GM10266 (cell line): ENCODE measurements at regions not wholly inside any gene's neighbourhood (a gene's known extent, or its start where the extent isn't known, plus 50 kb on each side); places are given as distances from the start of the nearest gene placed in this dataset.

Source experiments
- DNase-seq: peaks from one replicate; pipeline ENCODE4 v3.0.0; 2012; ENCODE audit errors: extremely low spot score
- CTCF ChIP-seq: IDR thresholded peaks from 2 replicates; pipeline ENCODE4 v1.5.1; 2012; ENCODE audit warnings: mild to moderate bottlenecking, low read depth; ENCODE audit not compliant: control insufficient read depth, insufficient read depth; ENCODE audit errors: missing control alignments

- TF ChIP-seq CTCF = no peak
- DNase-seq = no peak
Measured at GRCh38 chr2:67462738-67463496, 65.8 kb downstream of the ETAA1 start.

GRCh38 chr2:67463810-67464209, 66.7 kb downstream of the ETAA1 start:
- no peak for DNase-seq
- TF ChIP-seq CTCF = no peak

- no peak for DNase-seq
- TF ChIP-seq CTCF = no peak
Measured at GRCh38 chr2:67465623-67466022, 68.5 kb downstream of the ETAA1 start.

DNA sequence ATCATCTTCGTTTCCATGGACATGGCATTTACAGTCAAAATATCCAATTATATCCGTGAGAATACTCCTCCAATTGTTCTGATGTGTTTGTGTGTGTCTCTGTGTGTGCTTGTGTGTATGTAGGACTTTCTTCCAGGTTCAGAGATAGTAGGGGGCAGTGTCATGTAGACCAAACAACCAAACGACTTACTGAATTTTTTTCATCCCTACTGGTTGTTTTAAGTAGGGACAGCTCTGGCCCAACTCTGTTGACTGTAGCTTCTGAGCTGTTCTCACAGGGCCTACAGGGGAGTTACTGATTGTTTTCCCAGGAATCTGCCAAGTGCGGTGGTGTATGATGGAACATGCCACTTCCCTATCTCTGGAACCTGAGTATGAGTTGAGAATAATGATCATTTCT, 69.6 kb downstream of the ETAA1 start:
- DNase-seq = no peak
- no peak for TF ChIP-seq CTCF

DNA sequence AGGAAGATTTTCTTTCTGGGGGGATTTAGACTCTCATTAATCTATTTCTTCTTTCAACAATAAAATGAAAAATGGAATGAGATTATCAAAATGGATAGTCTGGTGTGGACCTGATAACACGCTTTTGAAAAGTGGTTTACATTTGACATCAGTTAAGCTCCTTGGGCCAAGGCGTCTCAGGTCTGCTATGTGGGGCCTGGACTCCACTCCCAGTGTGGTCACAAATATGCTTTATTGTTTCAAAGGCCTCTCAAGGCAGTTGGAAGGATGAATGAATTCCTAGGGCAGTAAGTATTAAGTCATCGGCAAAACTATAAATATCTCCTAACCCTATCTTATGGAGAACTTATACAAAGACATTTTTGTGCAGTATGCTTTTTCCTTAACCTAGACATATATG, 74.5 kb downstream of the ETAA1 start:
- no peak for TF ChIP-seq CTCF
- no peak for DNase-seq

DNA sequence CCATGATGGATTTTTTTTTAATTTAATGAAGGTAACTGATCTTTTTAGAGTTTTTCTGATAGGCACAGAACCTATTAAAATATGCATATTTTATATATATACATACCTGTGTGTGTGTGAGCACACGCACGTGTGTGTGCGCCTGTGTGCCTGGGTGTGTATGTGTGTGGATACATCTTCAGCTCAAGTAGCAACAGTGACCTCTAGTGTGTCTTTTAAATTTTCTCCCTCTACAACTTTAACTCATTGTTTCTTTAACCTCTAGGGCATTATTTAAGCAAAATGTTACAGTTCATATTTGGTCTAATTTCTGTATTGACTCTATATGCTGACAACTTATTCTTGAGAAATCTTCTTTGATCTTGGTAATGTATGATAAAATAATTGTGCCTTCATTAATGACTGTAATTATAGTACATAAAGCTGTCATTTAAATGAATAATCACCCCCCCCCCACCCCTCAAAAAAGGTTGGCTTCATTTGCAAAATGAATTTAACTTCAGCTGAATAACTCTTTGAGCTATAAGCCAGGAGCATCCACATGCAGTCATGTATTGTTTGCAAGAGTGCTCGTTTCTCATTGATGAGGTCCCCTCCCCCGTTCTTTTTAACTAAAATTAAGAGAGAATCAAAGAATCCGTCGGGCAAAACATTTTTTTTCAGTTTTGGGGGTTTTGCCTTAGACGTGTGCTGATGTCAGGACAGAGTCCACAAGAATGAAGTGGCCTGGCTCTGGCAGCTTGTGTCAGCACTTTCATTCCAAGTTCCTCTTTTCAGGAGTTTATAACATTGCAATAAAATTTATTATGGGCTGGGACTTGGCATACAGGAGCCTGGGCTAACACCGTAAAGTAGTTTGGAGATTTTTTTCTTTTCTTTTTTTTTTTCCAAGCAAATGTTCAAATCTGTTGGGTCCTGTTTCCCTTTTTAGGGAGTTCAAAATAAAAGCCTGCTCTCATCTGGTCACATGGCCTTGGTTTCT, 80.0 kb downstream of the ETAA1 start:
- peak; percentile 22 for TF ChIP-seq CTCF
- DNase-seq = no peak
